ENCODE measurements at regions not wholly inside any gene's neighbourhood (a gene's known extent, or its start where the extent isn't known, plus 50 kb on each side); places are given as distances from the start of the nearest gene placed in this dataset.

DNA sequence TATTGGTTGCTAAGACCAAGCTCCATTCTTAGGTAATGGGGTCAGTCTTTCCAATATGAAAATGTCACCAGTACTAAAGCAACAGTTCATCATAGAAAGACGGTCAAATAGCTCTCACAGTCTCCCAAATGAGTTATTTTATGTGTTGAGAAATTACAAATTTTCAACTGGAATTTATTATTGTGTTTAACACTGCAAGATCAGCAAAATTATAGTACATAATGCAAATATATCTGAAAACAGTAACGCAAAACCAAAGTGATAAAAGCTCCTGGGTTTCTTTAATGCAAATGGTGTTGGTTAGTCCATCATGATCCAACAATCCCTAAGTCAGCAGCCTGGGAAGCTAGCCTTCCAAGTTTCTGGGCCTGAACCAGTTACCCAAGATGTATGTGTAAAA lies 61.5 kb upstream of the EGFL6 start:
- TF ChIP-seq TAF1 (IDR thresholded peaks at IDR 0.05; ENCODE audit: borderline replicate concordance, insufficient read depth, low read length) (no peak), POLR2AphosphoS5 (IDR thresholded peaks at IDR 0.05; ENCODE audit: low read depth, low read length) (no peak)
